CD8-positive, alpha-beta memory T cell (primary cell): ENCODE measurements at regions not wholly inside any gene's neighbourhood (a gene's known extent, or its start where the extent isn't known, plus 50 kb on each side); places are given as distances from the start of the nearest gene placed in this dataset.
"Not testable (repeated sequence)": the region's sequence is repeated elsewhere in the genome, so short reads cannot be mapped to it uniquely, and the experiment has no call there.

Source experiments
- CTCF ChIA-PET: fragments of 350-600 bp; sonication (Branson Sonifier 250); formaldehyde crosslinking; loops from one replicate; lab custom pipeline; 2021; ENCODE audit warnings: antibody characterized with exemption; lab: Charles Lee
- POLR2A ChIA-PET: fragments of 350-600 bp; sonication (Branson Sonifier 250); formaldehyde crosslinking; loops from one replicate; lab custom pipeline; 2021; ENCODE audit warnings: antibody characterized with exemption; lab: Charles Lee
- DNase-seq, 5 donors: peaks; one replicate each; pipeline versions ENCODE4 v3.0.0 to v3.0.0-alpha.2; 2020 to 2022; ENCODE audit warnings: mixed read lengths in 1 of 5
- H3K27ac ChIP-seq: one replicate; pipeline ENCODE4 v1.7.0; 2013; ENCODE audit warnings: low read depth, mild to moderate bottlenecking, low read length, moderate library complexity
- H3K27me3 ChIP-seq: 2 replicates; pipeline ENCODE4 v1.7.0; 2013; ENCODE audit warnings: low read length, mild to moderate bottlenecking; ENCODE audit not compliant: insufficient read depth, poor library complexity, severe bottlenecking
- H3K36me3 ChIP-seq: 2 replicates; pipeline ENCODE4 v1.7.0; 2013; ENCODE audit warnings: mild to moderate bottlenecking, low read length, moderate library complexity; ENCODE audit not compliant: insufficient read depth
- H3K4me1 ChIP-seq: 2 replicates; pipeline ENCODE4 v1.7.0; 2013; ENCODE audit warnings: mild to moderate bottlenecking, low read length, moderate library complexity; ENCODE audit not compliant: insufficient read depth
- H3K4me3 ChIP-seq: 2 replicates; pipeline ENCODE4 v1.7.0; 2013; ENCODE audit warnings: mild to moderate bottlenecking, low read length
- H3K9me3 ChIP-seq: 2 replicates; pipeline ENCODE4 v1.7.0; 2013; ENCODE audit warnings: mild to moderate bottlenecking, low read length
- H3K27ac Mint-ChIP-seq, 8 donors: one replicate each; pipeline ENCODE4 v1.8.0; 2020 to 2021; ENCODE audit warnings: mixed read lengths in 8 of 8, mild to moderate bottlenecking in 6 of 8, inconsistent platforms in 3 of 8, moderate library complexity in 3 of 8
- H3K27me3 Mint-ChIP-seq, 2 donors: one replicate each; pipeline ENCODE4 v1.8.0; 2020 to 2021; ENCODE audit warnings: mixed read lengths in 2 of 2, mild to moderate bottlenecking in 1 of 2, moderate library complexity in 1 of 2
- H3K36me3 Mint-ChIP-seq, 3 donors: one replicate each; pipeline ENCODE4 v1.8.0; 2020 to 2021; ENCODE audit warnings: mixed read lengths in 3 of 3, inconsistent platforms in 1 of 3, mild to moderate bottlenecking in 1 of 3
- H3K4me1 Mint-ChIP-seq, 3 donors: one replicate each; pipeline ENCODE4 v1.8.0; 2020 to 2021; ENCODE audit warnings: mixed read lengths in 3 of 3, inconsistent platforms in 1 of 3, mild to moderate bottlenecking in 1 of 3
- H3K4me3 Mint-ChIP-seq, 7 donors: one replicate each; pipeline ENCODE4 v1.8.0; 2020 to 2021; ENCODE audit warnings: mixed read lengths in 7 of 7, mild to moderate bottlenecking in 6 of 7, moderate library complexity in 4 of 7, inconsistent platforms in 2 of 7
- H3K9me3 Mint-ChIP-seq, 5 donors: one replicate each; pipeline ENCODE4 v1.8.0; 2020 to 2022; ENCODE audit warnings: mixed read lengths in 5 of 5, mild to moderate bottlenecking in 3 of 5, moderate library complexity in 2 of 5, inconsistent platforms in 1 of 5

- Mint-ChIP-seq H3K4me1 (no peaks in the 10 kb centered on the region), H3K27me3 (peaks cover 0 to 5% of the 10 kb centered on the region in 2 donors), H3K27ac (no peak overlapping the region), H3K9me3 (no peaks in the 10 kb centered on the region), H3K4me3 (no peak overlapping the region), H3K36me3 (no peaks in the 10 kb centered on the region)
- H3K27me3 ChIP-seq = no peaks in the 10 kb centered on the region
- H3K4me1 ChIP-seq = no peaks in the 10 kb centered on the region
- no peak for DNase-seq
- no peak overlapping the region for H3K4me3 ChIP-seq
- H3K27ac ChIP-seq = no peak overlapping the region
- no peaks in the 10 kb centered on the region for H3K36me3 ChIP-seq
- CTCF ChIA-PET = no interaction called here
- H3K9me3 ChIP-seq = no peaks in the 10 kb centered on the region
- POLR2A ChIA-PET = no interaction called here
These were observed 268.0 kb upstream of the ARHGEF26 start for GRCh38 chr3:153853163-153853562.

- H3K4me3 Mint-ChIP-seq = no peak overlapping the region
- Histone ChIP-seq H3K9me3 (no peaks in the 10 kb centered on the region), H3K27me3 (no peaks in the 10 kb centered on the region), H3K36me3 (no peaks in the 10 kb centered on the region), H3K4me1 (no peaks in the 10 kb centered on the region), H3K27ac (no peak overlapping the region), H3K4me3 (no peak overlapping the region)
- no peaks in the 10 kb centered on the region for H3K4me1 Mint-ChIP-seq
- no peak overlapping the region for H3K27ac Mint-ChIP-seq
- H3K27me3 Mint-ChIP-seq = peaks cover 4 to 5% of the 10 kb centered on the region in 2 donors
- H3K36me3 Mint-ChIP-seq = no peaks in the 10 kb centered on the region
- ChIA-PET CTCF (no interaction called here), POLR2A (no interaction called here)
- DNase-seq = no peak
- H3K9me3 Mint-ChIP-seq = no peaks in the 10 kb centered on the region
These were observed 265.4 kb upstream of the ARHGEF26 start for GRCh38 chr3:153855772-153856171.

- no peak for DNase-seq
- H3K27ac ChIP-seq = no peak overlapping the region
- ChIA-PET POLR2A (no interaction called here), CTCF (no interaction called here)
- no peaks in the 10 kb centered on the region for H3K27me3 ChIP-seq
- no peaks in the 10 kb centered on the region for H3K4me1 ChIP-seq
- no peaks in the 10 kb centered on the region for H3K9me3 ChIP-seq
- no peaks in the 10 kb centered on the region for H3K4me1 Mint-ChIP-seq
- H3K9me3 Mint-ChIP-seq = no peaks in the 10 kb centered on the region
- H3K27ac Mint-ChIP-seq = no peak overlapping the region
- H3K4me3 ChIP-seq = no peak overlapping the region
- H3K4me3 Mint-ChIP-seq = no peak overlapping the region
- no peaks in the 10 kb centered on the region for H3K36me3 Mint-ChIP-seq
- no peaks in the 10 kb centered on the region for H3K36me3 ChIP-seq
- peaks cover 4 to 5% of the 10 kb centered on the region in 2 donors for H3K27me3 Mint-ChIP-seq
These were observed 264.3 kb upstream of the ARHGEF26 start for GRCh38 chr3:153856932-153857331.

GRCh38 chr3:153864793-153865192, 256.4 kb upstream of the ARHGEF26 start:
- Mint-ChIP-seq H3K27ac (peak overlapping the region in 1 of 8 donors; percentile 39), H3K36me3 (peaks cover 0 to 7% (median 0%) of the 10 kb centered on the region in 3 donors), H3K4me3 (no peak overlapping the region), H3K9me3 (peaks cover 0 to 7% (median 0%) of the 10 kb centered on the region in 5 donors), H3K4me1 (no peaks in the 10 kb centered on the region), H3K27me3 (peaks cover 4 to 11% of the 10 kb centered on the region in 2 donors)
- Histone ChIP-seq H3K4me3 (no peak overlapping the region), H3K27ac (no peak overlapping the region), H3K4me1 (no peaks in the 10 kb centered on the region), H3K36me3 (no peaks in the 10 kb centered on the region), H3K9me3 (no peaks in the 10 kb centered on the region), H3K27me3 (no peaks in the 10 kb centered on the region)
- POLR2A ChIA-PET = no interaction called here
- CTCF ChIA-PET = no interaction called here
- no peak for DNase-seq

- peaks cover 0 to 7% (median 0%) of the 10 kb centered on the region in 3 donors for H3K36me3 Mint-ChIP-seq
- H3K27ac Mint-ChIP-seq = no peak overlapping the region
- H3K9me3 Mint-ChIP-seq = peaks cover 0 to 7% (median 0%) of the 10 kb centered on the region in 5 donors
- Histone ChIP-seq H3K27me3 (no peaks in the 10 kb centered on the region), H3K36me3 (no peaks in the 10 kb centered on the region), H3K4me3 (no peak overlapping the region), H3K27ac (no peak overlapping the region), H3K4me1 (no peaks in the 10 kb centered on the region), H3K9me3 (no peaks in the 10 kb centered on the region)
- peaks cover 6 to 14% of the 10 kb centered on the region in 2 donors for H3K27me3 Mint-ChIP-seq
- no peaks in the 10 kb centered on the region for H3K4me1 Mint-ChIP-seq
- DNase-seq = no peak
- POLR2A ChIA-PET = no interaction called here
- H3K4me3 Mint-ChIP-seq = no peak overlapping the region
- CTCF ChIA-PET = no interaction called here
These were observed 254.3 kb upstream of the ARHGEF26 start for GRCh38 chr3:153866901-153867300.

- H3K27ac Mint-ChIP-seq, H3K4me3 ChIP-seq, H3K27me3 ChIP-seq, H3K4me3 Mint-ChIP-seq, H3K4me1 Mint-ChIP-seq, H3K27ac ChIP-seq, DNase-seq, H3K4me1 ChIP-seq, H3K36me3 ChIP-seq, H3K9me3 ChIP-seq, H3K36me3 Mint-ChIP-seq, CTCF ChIA-PET, POLR2A ChIA-PET: not testable (repeated sequence)
- Mint-ChIP-seq H3K27me3 (peaks cover 4 to 13% of the 10 kb centered on the region in 2 donors), H3K9me3 (peaks cover 4 to 15% (median 12%) of the 10 kb centered on the region in 5 donors)
These were observed 246.8 kb upstream of the ARHGEF26 start for GRCh38 chr3:153874348-153874747.

- no peak overlapping the region for H3K4me3 ChIP-seq
- Mint-ChIP-seq H3K4me1 (no peaks in the 10 kb centered on the region), H3K27ac (no peak overlapping the region), H3K4me3 (no peak overlapping the region), H3K36me3 (no peaks in the 10 kb centered on the region), H3K9me3 (peaks cover 0 to 3% (median 0%) of the 10 kb centered on the region in 5 donors), H3K27me3 (peaks cover 0 to 8% of the 10 kb centered on the region in 2 donors)
- H3K9me3 ChIP-seq = no peaks in the 10 kb centered on the region
- no peak for DNase-seq
- ChIA-PET CTCF (no interaction called here), POLR2A (no interaction called here)
- H3K27me3 ChIP-seq = no peaks in the 10 kb centered on the region
- H3K36me3 ChIP-seq = no peaks in the 10 kb centered on the region
- H3K4me1 ChIP-seq = no peaks in the 10 kb centered on the region
- no peak overlapping the region for H3K27ac ChIP-seq
These were observed 240.7 kb upstream of the ARHGEF26 start for GRCh38 chr3:153880493-153880892.

GRCh38 chr3:153881201-153881600, 240.0 kb upstream of the ARHGEF26 start:
- H3K27me3 ChIP-seq = no peaks in the 10 kb centered on the region
- CTCF ChIA-PET = no interaction called here
- Mint-ChIP-seq H3K4me3 (no peak overlapping the region), H3K9me3 (no peaks in the 10 kb centered on the region), H3K36me3 (no peaks in the 10 kb centered on the region), H3K4me1 (no peaks in the 10 kb centered on the region), H3K27me3 (peaks cover 0 to 8% of the 10 kb centered on the region in 2 donors), H3K27ac (no peak overlapping the region)
- no peaks in the 10 kb centered on the region for H3K4me1 ChIP-seq
- no peak overlapping the region for H3K27ac ChIP-seq
- DNase-seq = no peak
- POLR2A ChIA-PET = no interaction called here
- H3K4me3 ChIP-seq = no peak overlapping the region
- H3K9me3 ChIP-seq = no peaks in the 10 kb centered on the region
- H3K36me3 ChIP-seq = no peaks in the 10 kb centered on the region

GRCh38 chr3:153885359-153885758, 235.8 kb upstream of the ARHGEF26 start:
- H3K27me3 ChIP-seq = no peaks in the 10 kb centered on the region
- no peaks in the 10 kb centered on the region for H3K4me1 Mint-ChIP-seq
- ChIA-PET CTCF (no interaction called here), POLR2A (no interaction called here)
- no peak overlapping the region for H3K4me3 ChIP-seq
- no peaks in the 10 kb centered on the region for H3K36me3 Mint-ChIP-seq
- no peaks in the 10 kb centered on the region for H3K9me3 ChIP-seq
- no peak overlapping the region for H3K27ac ChIP-seq
- no peak overlapping the region for H3K4me3 Mint-ChIP-seq
- no peaks in the 10 kb centered on the region for H3K9me3 Mint-ChIP-seq
- no peaks in the 10 kb centered on the region for H3K4me1 ChIP-seq
- no peak for DNase-seq
- no peak overlapping the region for H3K27ac Mint-ChIP-seq
- H3K36me3 ChIP-seq = no peaks in the 10 kb centered on the region
- peaks cover 5 to 7% of the 10 kb centered on the region in 2 donors for H3K27me3 Mint-ChIP-seq
